ENCODE measurements at regions not wholly inside any gene's neighbourhood (a gene's known extent, or its start where the extent isn't known, plus 50 kb on each side); places are given as distances from the start of the nearest gene placed in this dataset.
A peak's percentile ranks its signal among the peaks of the same experiment; 100 is the strongest.
"Not testable (repeated sequence)": the region's sequence is repeated elsewhere in the genome, so short reads cannot be mapped to it uniquely, and the experiment has no call there.

GRCh38 chr20:16801919-16802651 lies 53.9 kb downstream of the OTOR start:
- DNase-seq, result peak; percentile 83

GRCh38 chr20:16802652-16802935 lies 54.4 kb downstream of the OTOR start:
- no peak for DNase-seq

GRCh38 chr20:16803965-16804792 lies 56.0 kb downstream of the OTOR start:
- peak; percentile 75 for DNase-seq

DNA sequence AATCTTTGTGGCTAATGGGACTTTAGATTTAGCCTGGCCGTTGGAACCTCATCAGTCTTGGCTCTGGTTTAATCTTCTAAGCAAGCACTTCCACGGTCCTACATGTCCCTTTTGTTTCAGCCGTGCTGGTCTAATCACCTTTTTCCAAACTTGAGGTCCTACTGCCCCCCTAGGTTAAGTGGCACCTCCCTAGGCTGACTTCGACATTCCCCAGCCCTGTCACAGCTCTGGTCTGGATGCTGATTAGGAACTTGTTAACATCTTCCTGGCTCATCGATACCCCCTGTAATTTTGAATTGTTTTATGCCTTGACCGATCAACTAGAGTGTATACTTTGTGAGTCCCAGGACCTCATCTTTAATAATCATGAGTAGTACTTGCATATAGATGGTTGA lies 56.6 kb downstream of the OTOR start:
- DNase-seq, result no peak

DNA sequence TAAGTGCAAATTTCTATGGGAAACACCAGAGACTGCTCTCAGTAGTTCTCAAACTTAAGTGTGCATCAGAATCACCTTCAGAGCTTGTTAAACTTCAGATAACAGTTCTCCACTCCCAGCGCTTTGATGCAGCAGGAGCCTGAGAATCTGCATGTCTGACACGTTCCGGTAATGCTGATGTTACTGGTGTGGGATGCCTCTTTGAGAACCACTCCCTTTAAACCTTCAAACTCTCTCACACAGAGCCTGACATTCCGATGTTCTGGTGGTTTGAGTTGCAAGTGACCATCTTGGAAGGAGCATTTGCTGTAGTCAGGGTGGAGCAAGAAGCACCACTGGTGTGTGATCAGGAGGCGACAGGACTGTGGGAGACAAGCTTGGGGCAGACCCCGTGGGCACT lies 57.9 kb downstream of the OTOR start:
- DNase-seq, result no peak

DNA sequence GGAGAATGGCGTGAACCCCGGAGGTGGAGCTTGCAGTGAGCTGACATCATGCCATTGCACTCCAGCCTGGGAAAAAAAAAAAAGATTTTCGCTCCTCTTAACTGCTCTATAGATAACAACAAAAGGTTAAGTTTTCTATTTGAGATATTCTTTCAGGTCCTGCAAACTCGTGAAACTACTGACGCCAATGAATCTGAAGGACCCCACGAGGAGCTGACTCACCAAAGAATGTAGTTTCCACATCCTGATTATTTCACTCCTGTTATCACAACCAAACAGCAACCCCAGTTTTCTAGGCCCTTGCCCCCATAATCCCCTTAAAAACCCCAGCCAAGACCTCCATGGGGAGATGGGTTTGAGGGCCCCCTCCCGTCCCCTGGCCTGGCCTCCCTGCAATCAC lies 58.7 kb downstream of the OTOR start:
- DNase-seq, result no peak

DNA sequence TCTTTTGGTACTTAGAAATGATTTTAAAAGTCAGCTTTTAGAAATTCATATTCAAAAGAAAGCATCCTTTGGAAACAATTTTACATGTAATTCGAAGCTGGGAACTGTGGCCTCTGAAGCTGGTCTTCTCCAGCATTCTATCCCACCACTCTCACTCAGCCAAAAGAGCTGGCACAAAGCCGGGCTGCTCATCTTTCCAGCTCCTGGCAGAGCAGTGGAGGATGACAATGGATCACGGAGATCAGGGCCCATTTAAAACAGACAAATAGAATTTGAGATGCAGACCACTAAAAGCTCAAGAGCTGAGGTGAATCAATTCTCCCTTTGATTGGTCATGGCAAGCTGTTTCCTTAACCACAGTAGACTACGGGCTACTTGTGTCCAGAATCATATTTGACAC lies 60.6 kb downstream of the OTOR start:
- DNase-seq, result no peak

DNA sequence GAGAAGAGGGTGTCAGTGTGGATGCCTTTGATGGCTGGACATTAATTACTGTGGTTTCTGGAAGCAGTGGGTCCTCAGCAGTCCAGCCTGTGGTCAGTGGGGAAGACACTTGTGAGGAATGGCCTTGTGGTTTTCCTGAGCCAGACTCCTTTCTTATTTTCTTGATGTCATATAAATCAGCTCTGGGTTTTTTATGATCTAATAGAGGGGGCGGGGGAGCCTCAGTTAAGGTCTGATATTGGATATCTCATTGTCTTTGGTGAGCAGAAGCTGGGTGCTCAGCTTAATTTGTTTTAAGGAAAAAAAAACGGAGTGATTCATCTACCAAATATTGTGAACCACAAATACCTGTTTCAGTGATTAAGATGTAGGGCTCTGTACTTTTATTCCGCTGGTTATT lies 62.1 kb downstream of the OTOR start:
- no peak for DNase-seq

DNA sequence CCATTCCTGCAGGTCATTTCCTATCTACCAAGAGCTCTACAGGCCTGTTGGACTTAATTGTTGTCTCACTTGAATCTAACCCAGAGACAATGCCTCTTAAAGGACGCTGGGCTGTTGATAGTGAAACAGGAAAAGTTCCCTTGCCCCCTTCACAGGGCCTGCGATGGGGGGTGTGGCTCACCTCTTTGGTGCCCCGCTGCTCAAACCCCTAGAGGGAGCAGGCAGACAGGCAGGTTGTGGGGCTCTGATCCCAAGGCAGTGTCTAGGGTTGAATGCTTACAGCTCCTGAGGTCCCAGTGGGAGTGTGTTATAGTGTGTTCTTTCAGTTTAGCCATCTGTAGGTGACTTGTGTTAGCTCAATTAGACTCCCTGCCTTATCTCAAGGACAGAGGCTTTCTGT lies 68.0 kb downstream of the OTOR start:
- no peak for DNase-seq

DNA sequence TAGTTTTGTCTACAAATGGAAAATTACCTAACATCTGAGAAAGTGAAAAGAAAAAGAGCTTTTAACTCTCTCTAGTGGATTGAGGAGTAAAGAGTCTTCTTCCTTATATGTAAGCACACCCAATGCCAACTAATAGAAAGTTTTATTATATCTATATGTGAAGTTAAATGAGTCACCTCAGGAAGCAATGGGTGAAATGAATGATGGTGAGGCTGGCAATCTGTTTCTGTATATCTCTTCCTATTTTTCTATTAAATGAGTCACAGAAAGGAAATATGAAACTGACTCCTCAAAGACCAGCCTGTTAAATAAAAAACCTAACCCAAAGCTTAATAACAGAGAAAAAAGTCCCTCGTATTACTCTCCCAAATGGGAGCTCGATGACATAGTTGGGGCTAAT lies 71.3 kb downstream of the OTOR start:
- no peak for DNase-seq

DNA sequence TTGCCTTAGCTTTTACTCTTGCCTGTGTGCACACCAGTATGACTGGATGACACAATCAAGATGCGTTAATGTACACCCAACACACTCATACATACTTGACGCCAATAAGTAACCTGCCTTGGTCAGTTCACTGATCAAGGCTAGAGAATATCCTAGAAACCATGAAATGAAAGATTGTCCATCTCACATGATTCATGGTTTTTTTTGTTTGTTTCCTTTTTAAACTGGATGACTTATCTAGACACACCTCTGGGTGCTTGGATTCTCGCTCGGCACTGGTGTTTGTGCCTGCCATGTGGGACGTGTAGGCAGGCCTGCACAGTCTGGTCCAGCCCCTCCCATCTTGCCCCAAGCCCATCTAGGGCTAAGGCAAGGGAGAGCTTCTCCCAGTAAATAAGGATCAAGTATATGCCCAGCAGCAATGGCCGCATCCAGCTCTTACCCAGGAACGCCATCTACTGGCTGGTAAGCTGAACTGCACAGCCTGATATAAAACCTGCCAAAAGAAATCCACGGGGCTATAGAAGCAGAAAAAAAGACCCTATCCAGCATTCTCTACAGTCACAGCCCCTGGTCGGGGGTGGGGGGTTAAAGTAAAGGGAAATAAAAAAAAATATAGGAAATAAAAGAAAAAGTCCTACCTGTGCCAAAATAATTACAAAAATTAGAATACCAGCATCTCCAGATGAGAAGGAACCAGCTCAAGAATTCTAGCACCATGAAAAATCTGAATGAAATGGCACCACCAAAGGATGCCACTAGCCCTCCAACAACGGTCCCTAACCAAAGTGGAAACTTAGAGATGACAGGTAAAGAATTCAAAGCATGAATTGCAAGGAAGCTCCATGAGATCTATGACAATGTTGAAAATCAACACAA lies 73.3 kb downstream of the OTOR start:
- no peak for DNase-seq

GRCh38 chr20:16824664-16825063 lies 76.5 kb downstream of the OTOR start:
- no peak for DNase-seq

DNA sequence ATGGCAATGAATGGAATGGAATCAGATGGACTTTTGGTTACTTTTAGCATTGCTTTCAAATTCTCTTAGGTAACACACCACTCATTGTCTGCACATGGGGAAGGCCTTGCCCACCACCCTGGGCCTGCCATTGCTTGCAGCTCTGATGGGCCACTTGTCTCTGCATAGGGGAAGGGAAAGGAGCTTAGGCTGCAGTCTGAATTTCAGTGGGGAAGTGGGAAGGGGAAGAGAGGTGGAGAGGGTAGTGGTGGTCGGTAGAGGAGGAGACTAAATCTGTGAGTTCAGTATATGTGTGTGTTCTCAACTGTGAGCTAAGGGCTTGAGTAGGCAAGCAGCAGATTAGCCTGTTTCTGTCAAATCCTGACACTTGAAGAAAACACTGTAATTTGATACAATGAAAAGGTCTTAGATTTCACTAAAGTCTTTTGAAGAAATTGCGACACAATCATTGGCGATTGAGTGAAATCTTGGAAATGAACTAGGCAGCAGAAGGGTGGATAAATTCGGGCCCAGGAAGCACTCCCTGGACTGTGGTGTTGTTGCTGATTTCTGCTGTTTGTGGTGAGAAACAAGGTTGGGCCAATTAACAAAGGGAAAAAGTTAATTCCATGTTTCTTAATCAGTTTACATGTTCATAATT lies 80.6 kb downstream of the OTOR start:
- DNase-seq, result no peak

DNA sequence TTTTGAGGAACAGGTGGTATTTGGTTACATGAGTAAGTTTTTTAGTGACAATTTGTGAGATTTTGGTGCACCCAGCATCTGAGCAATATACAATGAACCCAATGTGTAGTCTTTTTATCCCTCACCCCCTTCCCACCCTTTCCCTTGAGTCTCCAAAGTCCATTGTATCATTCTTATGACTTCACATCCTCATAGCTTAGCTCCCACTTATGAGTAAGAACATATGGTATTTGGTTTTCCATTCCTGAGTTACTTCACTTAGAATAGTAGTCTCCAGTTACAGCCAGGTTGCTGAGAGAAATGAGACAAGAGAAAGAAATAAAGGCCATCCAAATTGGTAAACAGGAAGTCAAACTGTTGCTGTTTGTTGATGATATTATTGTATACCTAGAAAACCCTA lies 87.5 kb downstream of the OTOR start:
- not testable (repeated sequence) for DNase-seq

- DNase-seq, result no peak
Measured at GRCh38 chr20:16842486-16843120, 94.4 kb downstream of the OTOR start.

DNA sequence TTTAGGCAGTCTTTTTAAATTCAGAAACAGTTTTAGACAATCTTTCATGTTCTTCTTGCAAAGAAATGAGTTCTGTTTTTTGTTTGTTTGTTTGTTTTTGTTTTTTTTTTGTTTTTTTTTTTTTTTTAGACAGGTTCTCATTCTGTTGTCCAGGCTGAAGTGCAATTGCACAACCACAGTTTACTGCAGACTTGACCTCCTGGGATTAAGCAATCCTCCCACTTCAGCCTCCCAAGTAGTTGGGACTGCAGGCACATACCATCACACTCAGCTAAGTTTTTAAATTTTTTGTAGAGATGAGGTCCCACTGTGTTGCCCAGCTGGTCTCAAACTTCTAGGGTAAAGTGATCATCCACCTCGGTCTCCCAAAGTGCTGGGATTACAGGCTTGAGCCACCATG lies 96.2 kb downstream of the OTOR start:
- DNase-seq, result no peak

DNA sequence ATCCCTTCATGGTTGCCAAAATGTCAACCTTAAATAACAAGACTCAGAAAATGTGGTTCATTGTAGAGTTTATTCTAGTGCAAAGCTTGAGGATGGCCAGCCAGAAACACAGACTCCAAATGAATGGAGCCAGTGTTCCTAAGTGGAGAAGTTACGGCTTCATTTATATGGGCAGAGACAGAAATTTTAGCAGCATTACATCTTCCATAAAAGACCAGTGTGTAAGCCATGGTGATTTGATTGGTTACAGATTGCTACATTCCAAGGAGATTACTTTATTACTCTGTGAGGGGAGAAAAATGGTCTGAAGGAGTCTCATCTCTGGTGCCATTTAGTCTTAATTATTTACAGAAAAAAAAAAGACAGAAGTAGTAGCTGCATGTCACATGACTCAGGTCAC lies 97.8 kb downstream of the OTOR start:
- DNase-seq, result no peak

- DNase-seq, result no peak
Measured at GRCh38 chr20:16848061-16848460, 99.9 kb downstream of the OTOR start.

DNA sequence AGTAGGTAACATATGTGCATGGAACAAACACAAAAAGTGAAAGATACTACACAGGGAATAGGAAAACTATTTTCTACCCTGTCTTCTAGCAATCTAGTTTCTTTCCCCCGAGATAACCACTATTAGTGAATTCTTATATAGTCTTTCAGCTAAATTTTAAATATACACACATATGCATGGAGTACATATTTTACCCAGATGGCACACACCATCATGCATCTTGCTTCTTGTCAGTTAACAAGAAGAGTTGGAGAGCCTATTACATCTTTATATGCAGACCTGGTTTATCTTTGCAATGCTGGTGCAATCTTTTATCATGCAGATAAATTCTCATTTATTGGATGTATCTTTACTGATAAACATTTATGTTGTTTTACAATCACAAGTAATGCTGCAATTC lies 100.4 kb downstream of the OTOR start:
- DNase-seq, result no peak

DNA sequence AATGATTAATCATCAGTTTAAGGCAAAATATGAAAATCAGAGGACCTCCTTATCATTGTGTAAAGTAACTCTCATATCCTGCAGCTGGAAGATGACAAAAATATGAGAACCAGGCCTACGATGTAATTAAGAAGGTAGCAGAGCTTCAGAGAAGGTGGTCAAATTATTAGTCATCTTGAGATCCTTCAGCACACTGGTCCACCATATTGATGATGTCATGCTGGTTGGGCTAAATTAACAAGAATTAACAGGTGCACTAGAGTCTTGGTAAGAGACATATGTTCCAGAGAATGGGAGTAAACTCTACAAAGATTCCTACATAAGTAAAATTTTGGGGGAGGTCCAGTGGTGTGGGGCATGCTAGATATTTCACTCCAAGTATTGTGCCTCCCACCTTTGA lies 112.8 kb downstream of the OTOR start:
- no peak for DNase-seq

DNA sequence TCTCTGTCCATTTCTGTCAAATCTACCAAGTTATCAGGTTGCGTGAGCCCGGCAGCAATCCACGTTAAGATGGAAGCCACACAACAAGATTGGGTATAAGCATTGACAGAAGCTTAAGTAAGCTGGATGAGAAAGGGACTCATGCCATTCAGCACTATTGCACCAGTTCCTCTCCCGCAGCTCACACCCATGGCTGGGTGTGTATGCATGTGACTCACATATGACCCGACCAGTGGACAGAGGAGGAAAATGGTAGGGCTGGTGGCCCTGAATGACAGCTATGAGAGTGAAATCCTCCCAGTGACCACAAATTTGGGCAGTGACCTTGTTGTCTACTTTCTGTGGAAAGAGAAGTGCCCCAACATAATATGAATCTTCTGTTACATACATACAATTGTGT lies 113.5 kb downstream of the OTOR start:
- no peak for DNase-seq

DNA sequence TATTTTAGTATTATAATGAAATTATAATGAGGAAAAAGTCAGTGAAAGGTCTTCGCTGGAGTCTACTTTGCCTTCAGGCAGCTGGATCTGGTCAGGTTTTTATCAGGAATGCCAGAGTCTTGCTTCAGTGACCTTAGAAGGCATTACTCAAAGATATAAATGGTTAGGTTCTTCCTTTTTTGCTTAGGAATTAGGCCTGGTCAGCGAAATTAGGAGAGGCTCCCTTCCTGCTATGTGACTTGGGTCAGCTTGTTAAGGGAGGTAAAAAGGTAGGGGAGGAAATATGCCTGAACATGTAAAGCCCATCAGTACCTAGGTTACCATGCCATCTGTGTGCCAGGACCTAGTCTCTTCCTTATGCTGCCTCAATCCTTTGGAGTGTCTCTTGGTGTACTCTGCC lies 115.1 kb downstream of the OTOR start:
- DNase-seq, result no peak

DNA sequence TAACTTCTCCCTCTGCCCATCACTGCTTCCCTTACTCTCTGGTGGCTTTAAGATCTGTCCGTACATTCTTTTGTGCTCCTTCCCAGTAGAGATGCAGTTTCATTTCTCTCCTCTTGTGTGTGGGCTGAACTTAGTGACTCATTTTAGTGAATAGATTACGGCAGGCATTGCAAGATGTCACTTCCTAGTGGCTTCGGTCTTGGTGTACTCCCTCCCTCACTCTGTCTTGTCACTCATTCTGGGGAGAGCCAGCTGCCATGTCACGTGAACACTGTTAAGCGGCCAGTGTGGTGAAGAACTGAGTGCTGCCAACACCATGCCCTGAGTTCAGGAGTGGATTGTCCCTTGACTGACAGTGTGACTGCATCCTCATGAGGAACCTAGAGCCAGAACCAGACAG lies 115.9 kb downstream of the OTOR start:
- no peak for DNase-seq

All from activated effector memory CD4-positive, alpha-beta T cell treated with anti-CD3 and anti-CD28 coated beads, Interleukin-2, amount 50 U/mL, for 16 hours (primary cell).